Stimulated activated CD8-positive, alpha-beta memory T cell treated with anti-CD3 and anti-CD28 coated beads, Interleukin-7, amount 100 ng/mL, for 24 hours (primary cell): ENCODE measurements at regions not wholly inside any gene's neighbourhood (a gene's known extent, or its start where the extent isn't known, plus 50 kb on each side); places are given as distances from the start of the nearest gene placed in this dataset.

ENCODE experiments used
- DNase-seq: peaks from one replicate; pipeline ENCODE4 v3.0.0-alpha.2; 2020; ENCODE audit warnings: low read depth

DNA sequence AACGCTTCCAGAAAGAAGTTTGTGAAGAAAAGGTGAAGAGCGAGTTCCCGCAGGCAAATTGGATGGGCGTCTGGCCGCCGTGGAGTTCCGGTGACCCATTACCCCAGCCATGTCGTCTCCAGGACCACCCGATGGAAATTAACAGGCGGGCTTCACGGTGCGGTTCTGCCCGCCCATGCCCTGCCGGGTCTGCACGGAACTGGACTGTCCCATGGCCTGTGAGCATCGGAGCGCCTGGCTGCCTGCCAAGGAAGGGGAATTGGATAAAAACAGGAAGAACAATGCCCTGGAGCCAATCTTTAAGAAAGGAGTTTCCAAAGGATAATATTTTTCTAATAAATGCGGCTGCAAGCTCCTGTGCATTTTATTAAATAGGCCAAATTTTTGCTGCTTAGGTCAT lies 319.8 kb upstream of the SLC7A11 start:
- no peak for DNase-seq

DNA sequence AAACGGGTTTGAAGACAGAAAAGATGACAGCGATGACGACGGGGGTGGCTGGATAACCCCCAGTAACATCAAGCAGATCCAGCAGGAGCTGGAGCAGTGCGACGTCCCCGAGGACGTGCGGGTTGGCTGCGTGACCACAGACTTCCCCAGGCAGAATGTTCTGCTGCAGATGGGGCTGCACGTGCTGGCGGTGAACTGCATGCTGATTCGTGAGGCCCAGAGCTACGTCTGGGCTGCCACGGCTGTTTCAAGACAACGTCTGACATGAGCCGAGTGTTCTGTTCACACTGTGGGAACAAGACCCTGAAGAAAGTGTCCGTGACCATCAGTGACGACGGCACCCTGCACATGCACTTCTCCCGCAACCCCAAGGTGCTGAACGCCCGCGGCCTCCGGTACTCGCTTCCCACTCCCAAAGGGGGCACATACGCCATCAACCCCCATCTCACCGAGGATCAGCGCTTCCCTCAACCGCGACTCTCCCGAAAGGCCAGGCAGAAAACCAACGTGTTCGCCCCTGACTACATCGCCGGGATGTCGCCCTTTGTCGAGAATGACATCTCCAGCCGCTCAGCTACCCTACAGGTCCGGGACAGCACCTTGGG lies 319.2 kb upstream of the SLC7A11 start:
- no peak for DNase-seq

DNA sequence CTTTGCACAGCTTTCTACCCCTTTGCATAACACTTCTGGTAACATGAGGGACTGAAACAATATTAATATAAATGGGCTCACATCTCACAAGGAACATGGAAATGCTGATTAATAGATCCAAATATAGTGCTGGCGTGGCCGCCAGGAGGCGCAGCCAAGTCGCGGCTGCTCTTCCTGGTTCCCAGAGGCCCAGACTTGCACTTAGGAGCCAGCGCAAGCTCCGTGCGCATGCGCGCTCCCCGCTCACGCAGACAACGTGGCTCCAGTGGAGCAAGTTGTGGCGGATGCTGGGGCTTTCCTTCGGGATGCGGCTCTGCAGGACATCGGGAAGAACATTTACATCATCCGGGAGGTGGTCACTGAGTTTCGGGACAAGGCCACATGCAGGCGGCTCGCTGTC lies 318.3 kb upstream of the SLC7A11 start:
- no peak for DNase-seq

DNA sequence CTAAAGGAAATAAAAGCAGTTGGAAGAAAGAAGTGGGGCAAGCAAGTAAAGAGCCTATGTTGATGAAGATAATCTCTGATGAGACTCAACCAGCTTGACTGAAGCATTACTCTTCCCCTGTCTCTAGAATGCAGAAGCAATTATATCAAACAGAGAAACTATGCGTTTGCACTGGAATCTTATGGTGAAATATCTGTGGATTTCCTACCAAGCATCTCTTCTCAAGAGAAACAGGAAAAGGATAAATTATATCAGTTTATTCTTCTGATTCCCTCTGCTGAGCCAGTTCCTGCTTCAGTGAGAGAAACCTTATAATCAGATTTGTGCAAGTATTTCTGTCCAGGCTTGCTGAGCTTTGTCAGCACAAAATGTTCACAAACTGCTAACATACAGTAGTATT lies 316.7 kb upstream of the SLC7A11 start:
- DNase-seq, result no peak

DNA sequence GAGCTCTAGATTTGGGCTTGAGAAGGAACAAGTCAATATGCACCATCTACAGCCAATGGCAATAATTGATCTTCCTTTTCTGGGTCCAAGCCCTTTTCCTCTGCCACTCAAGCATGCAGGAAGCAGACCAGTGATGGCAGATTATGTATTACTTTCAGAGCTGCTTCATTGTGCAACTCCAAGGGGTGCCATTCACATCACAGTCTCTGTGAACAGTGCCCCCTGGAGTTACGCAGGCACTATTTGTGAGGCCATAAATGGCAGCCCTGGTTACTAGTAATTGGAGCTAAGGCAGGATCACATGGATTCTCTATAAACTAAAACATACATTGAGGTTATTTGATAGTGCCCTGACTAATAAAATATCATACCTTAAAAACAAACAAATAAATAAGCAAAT lies 313.4 kb upstream of the SLC7A11 start:
- no peak for DNase-seq

DNA sequence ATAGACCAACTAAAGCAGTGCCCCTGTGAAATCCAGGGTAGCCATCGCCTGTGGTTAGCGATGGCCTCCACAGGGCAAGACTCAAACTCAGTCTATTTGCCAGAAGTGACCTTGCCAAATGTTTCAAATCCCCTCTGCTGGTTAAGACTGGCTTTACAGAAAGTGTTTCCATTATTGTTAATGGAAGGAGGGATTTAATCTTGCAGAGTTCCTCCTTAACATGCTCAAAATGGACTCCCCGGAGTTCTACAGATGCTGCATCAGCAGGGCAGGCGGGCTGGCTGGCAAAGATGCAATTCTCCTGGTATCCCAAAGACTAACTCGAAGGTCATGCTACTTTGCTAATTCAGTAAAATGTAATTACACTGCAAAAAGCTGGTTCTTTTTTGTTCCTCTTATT lies 313.0 kb upstream of the SLC7A11 start:
- no peak for DNase-seq

DNA sequence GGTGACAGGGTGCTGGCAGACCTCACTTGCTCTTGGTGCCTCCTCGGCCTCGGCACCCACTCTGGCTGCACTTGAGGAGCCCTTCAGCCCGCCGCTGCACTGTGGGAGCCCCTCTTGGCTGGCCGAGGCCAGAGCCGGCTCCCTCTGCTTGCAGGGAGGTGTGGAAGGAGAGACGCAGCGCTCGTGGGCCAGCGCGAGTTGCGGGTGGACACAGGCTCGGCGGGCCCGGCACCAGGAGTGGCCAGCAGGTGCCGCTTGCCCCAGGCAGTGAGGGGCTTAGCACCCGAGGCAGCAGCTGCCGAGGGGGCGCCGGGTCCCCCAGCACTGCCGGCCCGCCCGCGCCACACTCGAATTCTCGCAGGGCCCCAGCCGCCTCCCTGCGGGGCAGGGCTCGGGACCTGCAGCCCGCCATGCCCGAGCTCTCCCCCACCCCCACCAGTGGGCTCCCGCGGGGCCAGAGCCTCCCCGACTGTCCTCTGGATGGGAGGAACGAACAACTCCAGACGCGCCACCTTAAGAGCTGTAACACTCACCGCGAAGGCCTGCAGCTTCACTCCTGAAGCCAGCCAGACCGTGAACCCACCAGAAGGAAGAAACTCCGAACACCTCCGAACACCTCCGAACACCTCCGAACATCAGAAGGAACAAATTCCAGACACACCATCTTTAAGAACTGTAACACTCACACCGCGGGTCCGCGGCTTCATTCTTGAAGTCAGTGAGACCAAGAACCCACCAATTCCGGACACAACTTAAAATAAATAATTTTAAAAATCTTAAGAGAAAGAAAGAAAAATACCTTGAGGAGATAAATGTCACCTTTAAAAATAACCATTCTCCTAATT lies 311.1 kb upstream of the SLC7A11 start:
- no peak for DNase-seq

DNA sequence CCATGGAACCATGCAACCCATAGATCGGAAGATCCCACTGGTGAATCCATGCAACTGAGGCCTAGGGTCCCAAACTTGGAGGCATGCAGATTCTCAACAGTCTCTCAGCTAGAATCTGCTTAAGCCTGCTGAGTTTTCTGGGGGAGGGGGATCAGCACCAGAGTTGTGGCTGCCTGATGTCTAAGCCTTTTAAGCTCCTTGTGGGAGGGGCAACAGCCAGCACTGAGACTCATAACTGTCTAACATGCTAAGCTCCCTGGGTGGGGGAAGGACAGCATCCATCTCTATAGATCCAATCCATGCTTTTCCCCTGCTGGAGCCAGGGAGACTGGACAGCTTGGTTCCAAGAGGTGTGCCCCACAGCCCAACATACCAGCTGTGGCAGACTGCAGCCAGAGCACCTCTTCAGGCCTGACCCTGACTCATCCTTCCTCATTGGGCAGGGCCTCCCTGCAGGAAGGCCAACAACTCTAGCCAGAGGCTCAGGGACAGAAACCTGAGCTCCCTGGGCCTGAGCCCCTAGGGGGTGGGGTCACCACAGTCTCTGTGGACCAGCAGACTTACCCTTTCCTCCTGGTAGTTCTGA lies 300.1 kb upstream of the SLC7A11 start:
- no peak for DNase-seq

DNA sequence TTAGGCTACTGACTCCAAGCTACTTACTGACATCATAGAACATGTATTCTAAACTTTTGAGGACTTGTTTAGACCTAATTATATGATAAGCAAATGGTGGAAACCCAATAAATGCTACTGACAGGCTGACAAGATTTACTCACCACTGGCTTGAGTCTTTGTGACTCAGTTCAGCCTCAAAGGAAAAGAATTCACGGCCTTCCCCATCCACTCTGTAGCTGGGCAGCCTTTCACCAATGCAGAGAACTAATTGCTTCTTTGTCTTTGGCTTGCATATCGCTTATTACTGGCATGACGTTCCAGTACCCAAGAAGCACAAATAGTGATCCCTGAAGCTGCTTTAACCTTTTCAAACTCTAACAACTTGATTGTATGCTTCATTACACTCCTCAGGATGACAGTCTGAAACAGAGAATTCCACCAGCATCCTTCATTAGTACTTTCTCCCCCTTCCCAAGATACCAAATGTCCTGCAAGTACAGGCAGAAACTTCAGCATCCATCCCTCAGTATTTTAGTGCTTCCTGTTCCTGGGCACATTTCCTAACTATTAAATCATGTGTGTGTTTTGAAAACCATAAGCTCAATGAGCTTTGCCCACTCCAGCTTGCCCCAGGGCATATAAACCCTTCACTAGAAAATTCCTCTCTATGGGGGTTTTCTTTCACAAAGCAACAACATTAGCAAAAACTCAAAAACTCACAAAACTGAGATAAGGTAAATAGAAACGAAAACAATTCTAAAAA lies 298.1 kb upstream of the SLC7A11 start:
- no peak for DNase-seq

DNA sequence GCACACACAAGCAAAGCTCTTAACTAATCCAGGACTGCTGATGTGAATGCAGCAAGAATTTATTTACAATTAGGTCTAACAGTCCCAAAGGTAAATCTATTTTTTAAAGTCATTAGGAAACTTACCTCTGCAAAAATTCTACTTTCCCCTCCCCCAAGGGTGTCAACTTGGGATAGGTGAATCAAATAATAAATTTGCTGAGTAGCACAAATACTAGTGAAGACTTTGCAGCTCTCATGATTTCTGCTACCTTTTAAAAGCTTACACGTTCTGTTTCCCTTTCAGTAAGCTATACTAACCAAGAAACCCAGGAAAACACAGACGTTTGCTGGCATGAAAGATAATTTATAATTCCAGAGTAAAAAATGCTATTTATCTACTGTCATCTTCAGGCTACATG lies 296.6 kb upstream of the SLC7A11 start:
- no peak for DNase-seq

DNA sequence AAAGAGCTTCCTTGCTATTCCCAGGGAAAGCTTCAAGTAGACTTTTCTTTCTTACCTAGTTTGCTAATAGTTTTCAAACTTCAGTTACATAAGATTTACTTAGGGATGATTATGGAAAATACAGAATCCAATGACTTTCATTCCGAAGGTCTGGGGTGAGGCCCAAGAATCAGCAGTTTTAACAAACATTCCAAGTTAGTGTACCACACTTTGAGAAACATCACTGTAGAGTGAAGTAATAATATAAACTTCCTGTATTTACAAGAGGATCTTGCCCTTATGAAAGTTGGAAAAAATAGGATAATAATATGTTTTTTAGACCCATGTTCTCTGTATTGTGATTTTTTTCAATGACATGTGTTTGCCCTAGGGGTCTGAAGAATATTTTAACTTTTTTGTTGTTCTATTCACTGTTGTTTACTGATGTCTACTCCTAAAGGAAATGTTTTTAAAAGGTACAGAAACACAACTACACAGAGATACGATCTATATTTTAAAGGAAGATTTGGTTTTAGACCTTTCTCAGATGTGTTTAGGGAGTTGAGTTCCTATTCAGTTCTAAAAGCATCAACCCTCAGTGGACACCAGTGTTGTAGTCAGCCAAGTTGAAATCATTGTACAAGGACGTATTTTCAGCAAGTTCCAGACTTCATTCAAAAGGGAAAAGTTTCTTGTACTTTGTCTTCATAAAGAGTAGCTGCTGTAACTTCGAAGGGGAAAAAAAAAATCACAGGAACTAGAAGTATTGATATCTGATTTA lies 295.8 kb upstream of the SLC7A11 start:
- no peak for DNase-seq

DNA sequence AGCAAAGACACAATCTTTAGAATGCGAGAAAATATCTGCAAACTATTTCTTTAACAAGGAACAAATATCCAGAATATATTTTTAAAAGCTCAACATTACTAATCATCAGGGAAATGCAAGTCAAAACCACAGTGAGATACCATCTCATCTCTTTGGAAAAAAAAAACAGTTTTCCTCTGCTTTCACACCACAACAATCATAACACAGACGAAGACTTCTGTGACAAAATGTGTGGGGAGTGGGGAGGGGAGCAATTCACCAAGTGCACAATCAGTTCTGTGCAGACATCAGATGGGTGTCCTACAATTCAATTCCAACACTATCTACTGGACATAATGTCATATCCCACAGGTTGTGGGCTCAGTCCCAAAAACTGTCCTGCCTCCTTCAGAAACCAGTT lies 293.2 kb upstream of the SLC7A11 start:
- DNase-seq, result no peak

DNA sequence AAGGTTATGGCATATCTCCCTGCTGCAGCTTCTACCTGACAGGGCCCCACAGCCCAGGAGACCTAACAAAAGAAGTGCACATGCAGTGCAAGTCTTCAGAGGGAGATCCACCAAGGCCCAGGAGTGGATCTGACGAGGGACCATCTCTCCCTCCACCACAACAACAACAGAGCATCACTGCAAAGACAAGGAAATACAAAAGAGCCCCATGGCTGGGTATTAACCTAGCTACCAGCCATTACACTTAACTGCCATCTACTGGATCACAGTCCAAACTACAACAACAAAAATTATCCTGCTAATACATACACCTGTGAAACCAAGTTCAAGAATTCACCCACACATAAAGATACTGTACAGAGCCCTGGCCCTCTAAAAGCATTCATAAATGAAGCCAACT lies 280.2 kb upstream of the SLC7A11 start:
- no peak for DNase-seq

DNA sequence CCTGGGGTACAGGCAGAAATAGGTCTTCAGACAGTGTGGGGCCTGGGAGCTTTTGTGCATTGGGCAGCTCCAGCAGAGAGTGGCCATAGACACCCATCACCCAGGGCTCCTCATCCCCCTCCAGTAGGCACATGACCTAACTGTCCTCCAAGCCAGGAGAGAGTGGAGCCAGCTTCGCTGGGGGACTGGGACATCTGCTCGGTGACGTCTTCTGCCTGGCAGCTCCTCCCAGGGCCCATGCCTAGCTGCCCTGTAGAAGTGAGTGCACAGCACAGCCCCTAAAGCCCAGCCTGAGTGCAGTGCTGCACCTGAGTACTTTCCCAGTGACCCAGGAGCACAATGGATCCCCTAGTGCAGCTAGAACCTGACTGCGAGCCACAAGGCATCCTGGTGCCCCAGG lies 279.7 kb upstream of the SLC7A11 start:
- DNase-seq, result no peak

DNA sequence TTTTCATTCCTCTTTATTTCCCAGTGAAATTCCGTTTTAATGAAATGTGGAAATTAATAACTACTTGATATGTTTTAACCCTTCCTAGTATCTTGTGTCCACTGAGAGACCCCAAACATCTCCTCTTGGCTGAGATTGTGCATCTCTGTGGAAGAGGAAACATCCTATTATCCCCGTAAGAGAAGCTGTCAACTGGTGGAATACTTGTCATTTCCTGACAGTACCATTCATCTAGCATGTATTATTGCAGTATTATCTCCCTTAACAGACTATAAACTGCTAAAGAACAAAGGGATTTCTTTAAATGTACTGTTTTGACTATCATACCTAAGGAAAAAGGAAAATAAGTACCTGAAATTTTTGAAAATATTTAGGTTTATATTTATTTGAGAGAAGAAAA lies 277.3 kb upstream of the SLC7A11 start:
- no peak for DNase-seq

DNA sequence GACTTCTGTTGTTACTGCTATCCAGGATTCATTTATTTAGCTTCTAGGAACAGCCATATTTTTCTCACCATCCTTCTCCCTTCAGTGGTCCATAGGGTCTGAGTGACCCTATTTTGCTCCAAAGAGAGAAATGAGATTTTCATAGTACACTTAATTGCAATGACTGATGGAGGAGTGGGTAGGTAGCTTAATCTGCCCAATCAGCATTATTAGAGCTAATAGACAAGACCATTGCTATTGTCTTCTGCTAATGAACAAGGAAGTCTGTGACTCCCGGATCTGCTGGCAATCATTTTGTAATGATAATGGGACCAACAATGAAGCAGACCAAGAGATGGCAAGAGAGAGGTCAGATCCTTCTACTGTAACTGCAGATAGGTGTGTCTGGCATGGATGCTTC lies 271.4 kb upstream of the SLC7A11 start:
- DNase-seq, result no peak

DNA sequence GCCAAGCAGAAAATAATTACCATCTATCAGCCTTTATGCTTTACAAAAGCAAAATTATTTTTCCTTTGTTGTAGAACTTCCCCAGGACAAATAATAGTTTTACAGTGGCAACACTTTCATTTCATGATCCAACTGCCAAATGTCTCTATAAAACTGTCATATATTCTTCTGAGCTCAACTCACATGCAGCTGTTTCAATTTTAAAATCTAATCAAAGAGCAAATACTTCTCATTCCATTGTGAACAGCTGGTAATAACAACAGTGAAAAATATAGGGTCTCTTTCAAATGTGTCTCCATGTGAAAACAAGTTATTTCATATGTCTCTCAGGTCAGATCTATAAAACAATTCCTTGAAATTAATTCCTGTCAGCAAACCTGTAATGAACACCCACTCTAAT lies 270.6 kb upstream of the SLC7A11 start:
- DNase-seq, result no peak

DNA sequence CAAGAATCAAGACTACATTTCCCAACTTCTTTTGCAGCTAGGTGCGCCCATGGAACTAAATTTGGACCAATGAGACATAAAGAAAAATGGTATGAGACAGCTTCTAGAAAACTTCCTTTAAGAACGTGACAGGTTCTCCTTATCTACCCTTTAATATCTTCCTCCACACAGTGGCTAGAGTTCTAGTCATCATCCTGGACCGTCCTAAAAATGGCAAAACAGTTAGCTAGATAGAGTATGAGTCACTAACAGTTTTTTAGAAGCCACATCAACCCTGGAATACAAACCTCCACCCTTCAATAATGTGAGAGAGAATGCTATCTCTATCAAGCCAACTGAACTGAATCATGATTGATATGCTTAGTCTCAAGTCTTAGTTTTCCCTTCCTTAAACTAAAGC lies 267.9 kb upstream of the SLC7A11 start:
- no peak for DNase-seq

DNA sequence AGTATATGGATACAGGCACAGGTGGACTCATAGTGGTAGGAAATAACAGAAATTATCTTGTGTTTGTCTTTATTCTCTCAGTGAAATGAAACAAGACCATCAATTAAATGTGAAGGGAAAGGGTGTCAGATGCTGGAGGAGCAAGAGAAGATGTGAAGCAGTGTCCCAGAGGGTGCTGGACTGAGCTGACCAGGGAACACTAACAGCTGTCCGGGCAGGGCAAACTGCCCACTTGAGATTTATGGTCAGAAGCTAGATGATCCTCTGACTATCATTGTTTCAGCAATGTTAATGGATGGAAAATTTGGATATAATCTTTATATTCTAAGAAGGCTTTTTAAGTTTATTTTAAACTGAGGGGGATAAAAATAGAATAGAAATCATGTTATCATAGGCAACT lies 267.2 kb upstream of the SLC7A11 start:
- no peak for DNase-seq

DNA sequence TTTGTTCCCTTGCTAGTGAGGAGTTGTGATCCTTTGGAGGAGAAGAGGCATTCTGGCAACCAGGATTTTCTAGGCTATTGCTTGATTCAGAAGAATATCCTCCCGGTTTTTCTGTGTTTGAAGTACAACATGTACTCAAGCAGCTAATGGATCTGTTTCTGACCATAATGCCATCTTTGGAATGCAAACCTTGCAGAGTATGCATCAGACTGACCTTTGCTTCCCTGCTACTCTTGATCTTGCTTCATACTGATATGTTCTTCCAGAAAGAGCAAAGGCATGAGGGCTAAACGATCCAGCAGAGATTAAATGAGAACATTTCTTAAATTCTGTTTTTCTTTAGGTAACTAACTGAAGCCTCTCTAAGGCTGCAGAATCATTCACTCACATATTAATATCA lies 265.4 kb upstream of the SLC7A11 start:
- DNase-seq, result no peak

DNA sequence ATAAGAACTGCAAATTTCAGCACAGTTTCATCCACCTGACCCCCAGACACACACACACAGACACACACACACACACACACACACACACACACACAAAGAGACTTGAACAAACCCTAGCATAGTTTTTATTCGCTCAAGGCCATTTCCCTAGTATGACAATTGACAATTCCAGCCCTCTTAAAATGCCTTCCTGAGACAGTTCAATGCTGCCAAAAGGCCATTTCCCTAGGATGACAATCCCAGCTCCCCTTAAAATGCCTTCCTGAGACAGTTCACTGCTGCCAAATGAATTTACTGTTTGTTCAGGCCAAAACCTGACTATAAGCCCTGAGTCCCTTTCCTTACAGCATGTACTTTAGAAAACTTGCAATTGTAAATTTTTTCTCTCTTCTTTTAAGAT lies 259.5 kb upstream of the SLC7A11 start:
- no peak for DNase-seq

DNA sequence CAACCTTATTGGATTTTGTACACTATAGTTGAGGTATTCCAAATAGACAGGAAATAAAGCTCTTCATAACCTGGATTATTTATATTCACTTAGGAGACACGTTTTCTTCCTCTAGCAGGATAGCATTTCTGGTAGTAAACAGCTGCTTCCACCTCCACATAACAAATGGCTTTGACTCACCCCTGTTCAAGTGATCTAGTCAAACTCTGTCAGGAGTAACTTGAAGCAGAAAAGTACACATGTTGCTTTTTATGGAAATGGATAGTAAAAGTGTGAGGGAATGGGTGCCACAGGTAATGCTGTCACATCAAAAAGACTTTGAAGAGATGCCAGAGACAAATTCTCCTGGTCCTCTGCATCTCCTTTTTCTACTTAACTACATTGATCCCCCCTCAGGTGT lies 258.7 kb upstream of the SLC7A11 start:
- no peak for DNase-seq
